HG02973 (cell line): ENCODE measurements at regions not wholly inside any gene's neighbourhood (a gene's known extent, or its start where the extent isn't known, plus 50 kb on each side); places are given as distances from the start of the nearest gene placed in this dataset.

Experiments
- ATAC-seq: cut with Tn5 transposase; IDR thresholded peaks from one replicate; pipeline ENCODE4 v1.9.1; 2021; ENCODE audit warnings: moderate library complexity; ENCODE audit not compliant: unreplicated experiment

DNA sequence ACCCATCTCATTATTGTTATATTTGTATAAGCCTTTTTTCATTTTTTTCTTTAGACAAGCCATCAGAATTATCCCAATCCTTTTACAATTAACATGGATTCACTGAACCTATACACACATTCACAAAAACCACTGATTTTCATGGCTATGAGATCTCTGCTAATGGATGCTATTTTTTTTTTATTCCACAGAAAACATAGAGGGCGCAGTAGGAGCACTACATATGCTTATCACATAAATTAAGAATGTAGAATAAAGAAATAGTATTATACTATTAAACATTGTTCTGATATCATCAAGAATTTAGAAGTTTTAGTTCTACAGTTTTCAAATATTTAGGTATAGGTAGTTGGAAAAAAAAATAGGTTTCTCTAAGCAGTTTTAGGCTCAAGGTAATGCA is 1477.4 kb downstream of the ARAP2 start:
- ATAC-seq = no peak

GRCh38 chr4:34767407-34767806 is 1476.9 kb downstream of the ARAP2 start:
- no peak for ATAC-seq

DNA sequence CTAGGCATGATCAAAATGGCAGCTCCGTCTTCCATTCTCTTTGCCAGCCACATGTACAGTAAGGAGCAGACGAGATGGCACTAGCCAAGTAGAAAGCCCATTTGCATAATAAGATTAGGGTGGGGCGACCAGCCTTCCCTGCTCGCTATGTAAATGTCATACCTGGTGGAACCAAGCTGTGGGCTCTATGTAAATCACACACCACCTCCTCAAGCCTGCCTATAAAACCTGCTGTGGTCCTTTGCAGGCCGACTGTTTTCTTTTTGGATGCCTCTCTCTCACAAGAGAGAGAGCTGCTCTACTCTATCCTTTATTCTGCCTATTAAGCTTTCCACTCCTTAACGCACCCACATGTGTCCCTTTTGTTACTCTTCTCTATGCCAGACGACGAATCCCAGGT is 1472.7 kb downstream of the ARAP2 start:
- no peak for ATAC-seq

GRCh38 chr4:34790131-34790530 is 1454.2 kb downstream of the ARAP2 start:
- ATAC-seq = no peak

DNA sequence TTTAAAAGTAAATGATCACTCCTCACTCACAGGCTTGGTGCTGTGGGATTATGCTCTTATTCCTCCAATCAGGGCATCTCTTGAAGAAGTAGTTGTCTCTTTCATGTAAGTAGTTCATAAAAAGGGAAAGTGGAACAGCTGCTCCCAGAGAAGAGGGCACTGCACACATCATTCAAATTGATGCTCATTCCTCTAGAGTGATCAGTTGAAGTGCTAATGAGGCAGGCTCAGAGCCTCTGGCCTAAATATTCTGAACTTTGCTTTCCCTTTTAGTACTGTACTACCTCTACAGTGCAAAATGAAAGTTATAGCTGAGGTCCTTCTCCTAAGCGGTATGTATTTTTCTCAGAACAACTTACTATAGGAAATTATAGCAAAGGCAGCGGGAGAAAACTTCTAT is 1453.1 kb downstream of the ARAP2 start:
- ATAC-seq = no peak

- ATAC-seq = no peak
Measured at GRCh38 chr4:34800953-34801352, 1443.4 kb downstream of the ARAP2 start.

GRCh38 chr4:34814266-34814665 is 1430.0 kb downstream of the ARAP2 start:
- no peak for ATAC-seq

- ATAC-seq = no peak
Measured at GRCh38 chr4:34824515-34824914, 1419.8 kb downstream of the ARAP2 start.

- ATAC-seq = no peak
Measured at GRCh38 chr4:34826660-34827059, 1417.7 kb downstream of the ARAP2 start.

- ATAC-seq = no peak
Measured at GRCh38 chr4:34845926-34846325, 1398.4 kb downstream of the ARAP2 start.

- ATAC-seq = no peak
Measured at GRCh38 chr4:34850421-34850820, 1393.9 kb downstream of the ARAP2 start.

- no peak for ATAC-seq
Measured at GRCh38 chr4:34850968-34851367, 1393.3 kb downstream of the ARAP2 start.

GRCh38 chr4:34851411-34851810 is 1392.9 kb downstream of the ARAP2 start:
- no peak for ATAC-seq

GRCh38 chr4:34854451-34854850 is 1389.9 kb downstream of the ARAP2 start:
- no peak for ATAC-seq

GRCh38 chr4:34861666-34862065 is 1382.6 kb downstream of the ARAP2 start:
- no peak for ATAC-seq

- no peak for ATAC-seq
Measured at GRCh38 chr4:34878961-34879360, 1365.4 kb downstream of the ARAP2 start.

DNA sequence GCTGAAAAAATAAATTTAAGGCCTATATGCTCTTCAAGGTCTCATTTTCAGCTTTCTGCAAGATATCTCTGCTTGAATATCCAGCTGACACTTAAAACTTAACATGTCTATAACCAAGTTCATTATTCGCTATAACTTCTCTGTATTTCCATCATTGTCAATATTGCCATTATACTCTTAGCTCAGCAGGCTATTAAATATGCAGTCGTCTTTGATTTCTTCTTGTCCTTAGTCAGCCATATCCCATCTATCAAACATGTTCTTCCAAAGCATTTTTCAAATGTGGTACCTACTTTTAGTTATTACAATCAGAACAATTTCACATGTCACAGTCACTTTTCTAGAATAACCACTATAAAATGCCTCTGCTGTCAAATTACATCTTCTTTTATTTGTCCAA is 1364.1 kb downstream of the ARAP2 start:
- ATAC-seq = no peak

- ATAC-seq = no peak
Measured at GRCh38 chr4:34891892-34892291, 1352.4 kb downstream of the ARAP2 start.

GRCh38 chr4:34893382-34893781 is 1350.9 kb downstream of the ARAP2 start:
- no peak for ATAC-seq

GRCh38 chr4:34920032-34920431 is 1324.3 kb downstream of the ARAP2 start:
- no peak for ATAC-seq

GRCh38 chr4:34921391-34921790 is 1322.9 kb downstream of the ARAP2 start:
- ATAC-seq = no peak

DNA sequence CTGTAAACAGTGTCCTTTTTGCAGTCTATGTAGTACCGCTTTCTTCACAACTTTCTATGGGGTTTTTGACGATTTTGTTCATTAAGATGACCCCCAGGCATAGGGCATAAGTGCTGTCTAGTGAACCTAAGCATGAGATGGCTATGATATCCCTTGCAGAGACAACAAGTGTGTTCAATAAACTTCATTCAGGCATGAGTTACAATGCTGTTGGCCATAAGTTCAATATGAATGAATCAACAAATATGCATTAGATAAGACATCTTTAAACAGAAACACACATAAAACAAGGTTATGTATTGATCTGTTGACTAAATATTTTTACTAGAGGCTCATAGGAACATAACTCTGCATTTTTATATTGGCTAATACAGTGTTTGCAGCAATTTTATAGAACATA is 1322.0 kb downstream of the ARAP2 start:
- ATAC-seq = no peak

DNA sequence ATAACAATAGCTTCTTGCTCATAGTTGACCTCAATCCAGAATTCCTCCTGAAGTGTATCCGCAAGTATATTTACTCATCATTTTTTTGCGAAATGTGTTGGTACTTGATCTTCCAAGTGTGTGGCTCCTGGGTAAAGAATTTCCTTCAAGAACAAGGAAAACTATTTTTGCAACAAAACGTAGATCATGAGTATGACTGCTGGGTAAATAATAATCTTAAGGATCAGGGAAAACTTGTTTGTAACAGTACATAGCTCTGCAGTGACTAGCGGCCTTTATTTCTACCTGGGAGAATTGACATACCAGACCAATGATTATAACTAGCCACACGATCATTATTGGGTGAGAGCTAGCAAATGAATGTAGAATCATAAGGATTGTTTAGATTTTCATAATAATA is 1311.7 kb downstream of the ARAP2 start:
- no peak for ATAC-seq

GRCh38 chr4:34935739-34936138 is 1308.6 kb downstream of the ARAP2 start:
- ATAC-seq = no peak
